ENCODE measurements at regions not wholly inside any gene's neighbourhood (a gene's known extent, or its start where the extent isn't known, plus 50 kb on each side); places are given as distances from the start of the nearest gene placed in this dataset.

DNA sequence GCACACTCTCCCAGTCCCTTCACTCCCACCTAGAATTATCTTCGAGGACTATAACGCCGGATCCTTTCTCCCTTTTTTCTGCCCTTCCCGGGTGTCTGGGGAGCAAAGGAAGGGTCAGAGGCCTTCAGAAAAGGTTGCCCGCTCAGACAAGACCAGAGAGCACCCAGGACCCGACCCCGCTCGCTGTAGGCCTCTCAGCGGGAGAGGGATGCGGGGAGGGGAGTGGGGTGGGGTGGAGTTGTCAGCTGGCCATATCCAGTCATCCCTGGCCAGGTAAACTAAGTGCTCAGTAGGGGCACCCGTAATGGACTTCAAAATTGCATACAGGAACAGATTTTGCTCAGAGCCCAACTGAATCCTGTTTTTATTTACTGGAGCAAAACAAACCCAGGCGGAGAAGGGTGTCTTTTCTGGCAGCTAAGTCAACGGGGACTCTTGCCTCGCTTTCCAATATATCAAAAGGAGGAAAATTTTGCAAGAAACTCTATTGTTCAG, 65.0 kb downstream of the NOL4 start:
- DNase-seq (ENCODE audit: low spot score): no peak

DNA sequence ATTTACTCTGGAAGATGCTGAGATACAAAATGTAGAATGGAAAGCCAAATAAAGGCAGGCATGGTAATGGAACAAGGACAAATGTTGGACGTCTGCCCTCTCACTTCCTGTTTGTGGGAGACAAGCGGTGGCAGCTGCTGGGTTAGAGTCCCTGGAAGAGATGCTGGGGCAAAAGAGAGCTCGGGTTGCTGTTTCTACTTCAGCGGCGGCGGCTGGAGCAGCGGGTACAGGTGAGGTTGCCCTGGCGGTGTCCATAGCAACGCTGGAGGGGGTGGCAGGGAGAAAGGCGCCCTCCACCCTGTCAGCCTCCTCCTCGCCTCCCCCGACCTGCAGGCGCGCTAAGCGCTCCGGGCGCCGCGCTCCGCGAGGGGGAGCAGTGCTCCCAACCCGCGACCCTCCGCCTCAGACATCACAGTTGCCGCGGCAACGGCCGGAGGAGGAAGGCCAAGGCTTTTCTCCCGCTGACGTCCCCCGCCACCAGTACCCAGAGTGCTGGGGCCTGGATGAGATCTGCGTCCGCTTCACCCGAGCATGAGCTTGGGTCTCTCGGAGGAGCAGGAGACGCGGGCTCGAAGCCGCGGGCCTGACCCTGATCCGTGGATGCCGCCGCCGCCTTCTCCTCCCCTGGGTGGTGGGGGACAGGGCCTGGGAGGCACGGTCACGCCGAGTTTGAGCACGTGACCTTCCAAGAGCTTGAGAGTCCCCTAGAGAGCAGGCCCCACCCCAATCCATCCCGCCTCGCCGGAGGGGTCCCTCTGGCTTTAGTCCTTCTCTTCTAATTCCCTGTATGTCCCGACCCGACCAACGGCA, 65.6 kb downstream of the NOL4 start:
- DNase-seq (ENCODE audit: low spot score): peak; percentile 16

DNA sequence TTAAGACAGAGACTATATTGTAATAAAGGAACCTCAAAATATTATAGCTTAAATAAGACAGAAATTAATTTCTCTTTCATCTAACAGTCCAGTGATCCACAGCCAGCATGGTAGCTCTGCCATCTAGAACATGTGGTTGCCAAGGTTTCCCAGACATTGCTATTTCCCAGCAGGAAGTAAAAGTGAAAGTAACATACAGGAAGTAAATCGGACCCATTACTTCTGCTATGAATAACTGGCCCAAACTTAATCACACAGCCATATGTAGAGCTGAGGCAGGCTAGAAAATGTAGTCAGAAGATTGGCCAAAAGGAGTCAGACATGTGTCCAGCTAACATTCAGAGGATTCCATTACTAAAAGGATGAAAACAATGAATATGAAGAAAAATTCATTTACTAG, 71.0 kb downstream of the NOL4 start:
- DNase-seq (ENCODE audit: low spot score): peak; percentile 17

DNA sequence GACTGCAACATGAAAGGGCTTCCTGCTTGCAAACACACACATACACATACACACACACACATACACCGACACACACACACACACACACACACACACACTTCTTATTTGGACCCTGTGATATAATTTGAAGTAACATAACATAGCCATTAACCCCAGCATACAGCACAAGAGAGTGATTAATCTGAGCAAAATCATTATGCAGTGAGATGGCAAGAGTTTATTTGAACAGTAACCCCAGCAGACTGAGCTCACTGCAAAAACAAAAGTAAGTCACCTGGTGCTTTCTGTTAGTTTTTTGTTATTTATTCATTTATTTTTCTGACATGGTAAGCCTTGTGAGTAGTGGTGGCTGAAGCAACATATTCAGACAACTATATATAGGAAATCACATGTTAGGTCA, 93.7 kb downstream of the NOL4 start:
- DNase-seq (ENCODE audit: low spot score): no peak

DNA sequence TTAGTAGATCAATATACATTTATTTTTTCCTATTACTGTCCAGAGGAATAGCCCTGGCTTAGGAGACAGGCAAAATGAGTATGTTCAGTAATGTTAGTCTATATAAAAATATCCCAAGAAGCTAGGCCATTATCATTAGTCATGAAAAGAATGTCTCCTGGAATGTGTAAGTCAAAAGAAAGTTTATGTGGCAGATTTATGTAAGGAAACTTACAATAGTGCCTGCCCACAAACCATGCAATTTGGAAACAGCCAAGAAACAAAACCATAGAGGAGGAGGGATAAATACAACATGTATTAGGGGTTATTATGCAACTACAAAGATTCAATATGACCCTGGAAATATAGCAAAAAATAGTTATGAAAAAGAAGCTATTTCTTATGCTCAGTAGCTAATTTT, 96.3 kb downstream of the NOL4 start:
- no peak for DNase-seq (ENCODE audit: low spot score)

DNA sequence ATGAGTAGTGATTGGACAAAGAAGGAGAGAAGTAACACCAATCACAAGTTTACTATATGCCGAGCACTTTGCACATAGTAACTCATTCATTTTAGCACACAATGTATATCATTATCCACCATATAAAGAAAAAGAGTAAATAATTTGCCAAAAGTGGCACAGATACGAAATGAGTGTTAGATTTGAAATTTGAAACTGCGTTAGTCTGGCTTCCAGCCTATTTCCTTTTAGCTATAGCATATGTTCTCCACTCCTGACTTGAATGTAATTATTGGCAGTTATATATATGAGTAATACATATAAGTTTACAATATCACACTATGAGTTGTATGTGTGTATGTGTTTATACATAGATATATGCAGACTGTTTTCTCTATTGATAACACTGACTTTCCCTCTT, 98.6 kb downstream of the NOL4 start:
- no peak for DNase-seq (ENCODE audit: low spot score)

DNA sequence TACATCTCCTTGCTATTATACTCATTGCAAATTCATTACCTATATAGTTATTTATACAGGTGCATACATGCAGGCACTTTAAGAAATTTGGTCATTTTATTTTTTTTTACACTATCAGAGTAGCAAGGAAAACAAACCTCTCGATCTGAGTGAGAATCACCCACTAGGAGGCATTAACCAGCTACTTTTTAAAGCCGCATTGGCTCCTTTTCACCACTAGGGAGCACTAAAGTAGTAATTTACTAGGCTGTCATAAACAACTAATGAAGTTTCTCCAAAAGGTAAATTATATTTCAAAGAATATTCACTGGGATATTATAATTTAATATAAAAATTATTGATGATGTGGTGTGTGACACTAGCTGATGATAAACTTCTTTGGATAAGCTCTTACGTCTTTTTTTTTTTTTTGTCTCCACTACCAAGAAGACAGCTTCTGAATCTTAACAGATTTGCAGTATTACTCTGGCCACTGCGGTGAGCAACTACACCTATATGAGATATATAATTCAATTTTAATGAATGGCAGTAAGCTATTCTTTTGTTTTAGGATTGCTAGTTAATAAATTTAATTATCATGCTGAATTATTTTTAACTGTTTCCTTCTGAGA, 101.9 kb downstream of the NOL4 start:
- DNase-seq (ENCODE audit: low spot score): no peak

DNA sequence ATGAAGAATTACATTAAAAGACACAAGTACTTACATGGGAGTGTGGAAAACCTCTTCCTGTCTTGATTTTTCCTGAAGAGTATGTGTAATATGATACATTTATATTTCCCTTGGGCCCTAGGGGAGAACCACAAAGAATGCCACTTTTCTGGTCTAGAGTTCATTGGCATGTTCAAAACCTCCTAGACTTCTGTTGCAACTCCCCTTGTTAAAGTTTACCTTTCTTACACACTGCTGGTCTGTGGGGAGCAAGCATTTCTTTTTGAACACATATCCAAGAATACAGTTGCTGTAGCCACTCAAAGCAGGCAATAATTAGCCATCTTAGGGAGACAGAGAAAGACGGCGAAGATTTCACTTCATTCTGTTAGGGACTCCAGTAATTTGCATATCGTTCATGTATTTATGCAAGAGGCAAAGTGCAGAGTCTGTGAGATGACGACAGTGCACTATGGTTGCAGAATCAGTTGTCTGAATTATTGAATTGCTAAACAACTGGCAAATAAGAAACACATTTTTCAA, 103.5 kb downstream of the NOL4 start:
- DNase-seq (ENCODE audit: low spot score): no peak

DNA sequence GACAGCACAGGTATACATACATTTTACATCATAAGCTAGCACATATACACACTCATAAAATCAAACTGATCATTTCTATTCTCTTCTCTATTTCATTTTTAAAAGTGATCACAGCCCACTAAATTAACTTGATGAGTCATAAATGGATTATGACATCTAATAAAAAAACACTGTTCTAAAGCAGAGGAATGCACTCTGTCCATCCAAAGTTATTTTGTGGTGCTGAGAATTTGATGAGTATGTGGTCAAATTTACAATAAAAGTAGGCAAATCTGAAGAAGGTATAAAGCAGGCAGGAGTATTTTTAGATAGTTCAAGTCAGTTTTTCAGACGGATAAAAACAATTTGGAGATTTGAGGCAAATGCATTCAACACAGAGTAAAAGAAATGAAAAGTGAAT, 104.4 kb downstream of the NOL4 start:
- no peak for DNase-seq (ENCODE audit: low spot score)

DNA sequence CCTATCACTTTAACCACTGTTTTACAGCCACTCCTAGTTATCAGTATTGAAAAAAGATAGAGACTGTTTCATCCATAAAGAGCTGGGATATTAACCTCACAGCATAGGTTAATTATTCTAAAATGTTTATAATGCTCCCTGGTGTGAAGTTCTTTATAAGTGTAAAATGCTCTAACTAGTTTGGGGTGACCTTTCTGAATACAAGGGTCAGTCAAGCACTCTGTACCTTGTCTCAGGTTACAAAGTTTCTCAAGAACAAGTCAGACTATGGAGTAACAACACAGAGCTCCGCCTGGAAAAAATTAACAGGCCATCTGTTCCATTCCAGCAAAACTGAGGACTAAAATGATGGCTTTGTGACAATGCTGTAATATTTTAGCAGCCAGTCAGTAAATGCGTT, 107.4 kb downstream of the NOL4 start:
- DNase-seq (ENCODE audit: low spot score): no peak

DNA sequence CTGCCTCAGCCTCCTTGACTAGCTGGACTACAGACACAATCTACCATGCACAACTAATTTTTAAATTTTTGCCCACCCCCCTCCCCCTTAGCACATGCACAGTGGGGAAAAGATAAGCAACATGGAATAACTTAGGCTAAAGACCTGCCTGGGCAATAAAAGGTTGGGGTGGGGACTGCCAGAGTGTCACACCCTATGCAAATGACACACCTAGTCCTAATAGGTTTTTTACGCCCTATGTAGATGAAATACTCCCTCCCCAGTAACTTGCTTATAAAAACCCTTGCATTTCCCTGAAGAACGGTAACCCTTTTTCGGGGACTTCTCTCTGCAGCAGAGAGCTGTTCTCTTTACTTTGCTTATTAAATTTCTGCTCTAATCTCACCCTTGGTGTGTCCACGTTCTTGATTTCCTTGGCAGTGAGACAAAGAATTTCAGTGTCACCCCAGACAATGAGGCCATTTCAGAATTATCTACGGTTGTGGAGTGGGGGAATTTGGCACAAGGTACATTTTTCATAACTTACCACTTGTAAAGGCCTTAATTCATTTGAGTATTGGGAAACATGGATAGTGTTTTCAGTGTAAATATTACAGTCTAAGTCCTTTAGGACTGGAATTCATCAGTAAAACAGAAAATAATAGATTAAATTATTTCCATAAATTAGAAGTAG, 109.2 kb downstream of the NOL4 start:
- DNase-seq (ENCODE audit: low spot score): no peak

DNA sequence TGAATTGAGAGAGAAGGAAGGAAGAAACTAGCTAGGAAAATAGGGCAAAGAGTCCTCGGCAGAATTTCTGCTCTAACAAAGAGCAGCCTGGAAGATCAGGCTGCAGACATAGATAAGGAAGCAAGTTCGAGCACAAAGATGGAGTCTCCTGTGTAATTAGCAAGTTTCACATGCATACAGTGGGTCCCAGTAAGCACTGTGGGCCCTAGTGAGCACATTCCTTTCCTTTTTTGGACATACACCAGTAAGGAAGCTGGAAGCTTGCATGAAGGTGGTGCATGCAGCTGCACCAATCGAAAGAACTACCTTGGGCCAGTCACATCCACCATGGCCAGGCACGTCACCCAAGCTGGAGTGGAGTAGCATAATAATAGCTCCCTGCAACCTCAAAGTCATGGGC, 109.7 kb downstream of the NOL4 start:
- DNase-seq (ENCODE audit: low spot score): no peak

DNA sequence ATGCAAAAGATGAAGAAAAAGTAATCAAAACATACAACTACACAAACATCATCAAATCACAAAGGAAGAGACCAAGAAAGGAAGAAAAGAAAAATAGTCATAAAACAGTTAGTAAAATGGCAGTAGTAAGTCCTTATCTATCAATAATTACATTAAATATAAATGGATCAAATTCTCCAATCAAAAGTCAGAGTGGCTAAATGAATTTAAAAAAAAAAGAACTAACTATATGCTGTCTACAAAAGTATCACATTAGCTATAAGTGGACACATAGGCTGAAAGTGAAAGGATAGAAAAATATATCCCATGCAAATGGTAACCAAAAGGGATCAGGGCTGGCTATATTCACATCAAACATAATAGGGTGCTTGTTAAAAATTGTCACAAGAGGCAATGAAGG, 116.5 kb downstream of the NOL4 start:
- no peak for DNase-seq (ENCODE audit: low spot score)

DNA sequence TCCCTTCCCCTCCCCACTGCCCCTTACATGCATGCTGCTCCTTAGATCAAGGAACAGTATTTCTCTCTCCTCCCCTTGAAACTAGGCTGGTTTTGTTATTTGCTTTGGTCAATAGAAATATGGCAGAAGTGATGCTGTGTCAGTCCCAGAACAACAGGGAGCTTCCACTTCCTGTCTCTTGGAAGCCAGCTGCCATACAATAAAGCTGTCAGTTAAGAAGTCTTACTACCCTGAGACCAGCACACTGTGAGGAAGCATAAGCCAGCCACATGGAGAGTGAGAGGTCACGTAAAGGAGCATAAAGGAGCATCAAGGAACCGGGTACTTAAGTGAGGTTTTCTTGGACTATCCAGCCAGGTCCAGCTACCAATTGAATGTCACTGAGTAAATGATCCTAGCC, 126.6 kb downstream of the NOL4 start:
- DNase-seq (ENCODE audit: low spot score): no peak

DNA sequence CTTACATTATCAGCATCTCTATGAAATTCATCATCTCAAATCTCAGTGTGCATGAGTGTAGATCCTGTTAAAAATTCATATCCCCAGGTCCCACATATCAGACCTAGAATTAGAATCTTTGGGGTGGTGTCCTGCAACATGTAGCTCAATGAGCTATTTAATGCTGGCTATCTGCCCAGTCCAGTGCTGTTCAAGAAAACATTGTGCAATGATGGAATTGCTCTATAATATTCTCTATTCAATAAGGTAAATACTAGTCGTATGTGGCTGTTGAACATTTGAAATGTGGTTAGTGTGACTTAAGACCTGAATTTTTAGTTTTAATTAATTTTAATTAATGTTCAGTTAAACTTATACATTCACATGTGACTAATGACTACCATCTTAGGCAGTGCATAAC, 127.4 kb downstream of the NOL4 start:
- no peak for DNase-seq (ENCODE audit: low spot score)

DNA sequence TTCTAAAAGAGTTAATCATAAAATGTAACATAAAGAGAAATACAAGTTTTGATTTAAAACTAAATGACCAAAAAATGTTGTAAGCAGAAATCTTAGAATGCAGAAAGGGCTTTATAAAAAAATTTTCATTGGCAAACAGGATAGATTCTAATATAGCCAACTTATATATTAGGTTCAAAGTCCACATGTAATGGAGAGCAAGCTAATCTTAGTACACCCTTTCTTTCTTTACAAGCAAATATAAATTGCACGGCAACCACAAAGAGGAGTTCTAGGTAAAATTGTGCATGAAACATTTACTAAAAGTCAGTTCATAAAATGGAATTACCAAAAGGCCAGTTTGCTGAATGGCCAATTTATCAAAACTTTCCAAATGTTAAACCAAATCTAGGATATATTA, 130.6 kb downstream of the NOL4 start:
- no peak for DNase-seq (ENCODE audit: low spot score)

DNA sequence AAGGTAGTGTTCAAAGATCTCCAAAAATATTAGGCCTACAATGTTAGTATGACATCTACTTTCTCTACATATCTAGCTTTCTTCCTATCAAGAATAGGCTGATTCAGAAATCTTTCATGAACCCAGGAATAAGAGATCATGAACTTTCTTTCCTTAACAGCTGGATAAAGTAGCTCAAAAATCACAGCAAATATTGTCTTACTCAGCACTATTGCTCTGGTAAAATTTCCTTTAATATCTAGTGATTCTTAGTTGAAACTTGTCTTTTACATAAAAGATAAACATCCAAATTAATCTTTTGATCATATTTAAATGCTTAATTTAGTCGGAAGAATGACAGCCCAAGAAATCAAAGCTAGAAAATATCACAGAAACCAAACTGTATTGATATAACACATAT, 131.9 kb downstream of the NOL4 start:
- no peak for DNase-seq (ENCODE audit: low spot score)

DNA sequence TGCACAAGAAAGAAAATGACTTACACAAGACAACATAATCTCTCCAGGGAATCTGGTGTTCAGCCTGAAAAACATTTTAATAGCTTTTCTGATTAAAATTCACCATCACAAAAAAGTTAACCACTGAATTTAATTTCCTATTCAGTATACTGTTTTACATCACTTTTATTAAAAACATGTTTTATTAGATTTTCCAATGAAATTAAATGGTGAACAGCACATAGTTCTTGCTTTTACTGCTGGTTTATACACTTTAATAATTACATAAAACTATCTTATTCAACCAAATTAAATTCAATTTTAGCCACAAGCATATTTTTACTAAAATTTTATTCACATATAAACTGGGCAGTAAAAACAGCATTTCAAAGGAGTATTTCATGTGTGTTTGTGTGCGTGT, 138.3 kb downstream of the NOL4 start:
- DNase-seq (ENCODE audit: low spot score): no peak

DNA sequence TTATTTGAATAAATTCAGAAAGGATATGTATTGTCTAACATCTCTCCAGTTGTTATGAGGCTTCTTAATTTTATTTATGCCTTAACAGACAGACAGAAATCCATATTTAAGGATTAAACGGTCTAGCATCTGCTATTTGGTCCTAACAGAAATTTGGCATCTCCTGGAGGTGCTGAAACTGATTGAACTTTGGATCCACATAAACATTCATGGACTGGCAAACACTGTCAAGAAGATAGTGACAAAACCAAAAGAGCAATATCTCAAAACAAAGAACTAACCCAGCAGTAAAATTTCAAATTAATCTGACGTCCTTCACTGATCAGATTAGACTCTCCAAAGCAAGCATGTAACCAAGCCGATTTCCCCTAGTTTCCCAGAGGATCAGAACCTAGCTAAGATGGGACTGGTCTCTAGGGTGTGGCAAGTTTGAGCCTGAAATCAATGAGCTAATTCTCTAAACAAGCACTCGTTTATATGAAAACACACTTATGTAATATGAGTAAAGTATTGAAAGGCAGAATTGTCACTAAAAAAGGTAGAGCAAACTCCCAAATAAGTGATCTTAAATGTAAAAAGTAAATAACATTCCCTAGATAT, 139.5 kb downstream of the NOL4 start:
- DNase-seq (ENCODE audit: low spot score): no peak

DNA sequence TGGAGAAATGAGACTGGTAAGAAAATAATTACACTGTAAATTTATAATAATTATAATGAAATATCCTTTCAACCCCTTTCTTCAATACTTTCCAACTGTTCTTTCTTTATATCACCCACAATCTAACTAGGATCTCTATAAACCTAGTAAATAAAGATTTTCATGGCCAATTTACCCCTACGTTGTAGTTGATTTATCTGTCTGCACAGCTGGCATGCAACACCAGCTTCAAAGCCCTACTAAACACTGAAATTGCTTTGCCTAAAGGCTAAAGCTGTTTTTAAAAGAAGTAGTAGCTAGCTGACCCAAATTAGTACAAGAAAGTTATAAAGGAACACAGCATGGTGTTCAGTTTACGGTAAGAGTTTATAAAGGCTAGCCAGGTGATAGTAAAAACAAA, 140.1 kb downstream of the NOL4 start:
- DNase-seq (ENCODE audit: low spot score): no peak

DNA sequence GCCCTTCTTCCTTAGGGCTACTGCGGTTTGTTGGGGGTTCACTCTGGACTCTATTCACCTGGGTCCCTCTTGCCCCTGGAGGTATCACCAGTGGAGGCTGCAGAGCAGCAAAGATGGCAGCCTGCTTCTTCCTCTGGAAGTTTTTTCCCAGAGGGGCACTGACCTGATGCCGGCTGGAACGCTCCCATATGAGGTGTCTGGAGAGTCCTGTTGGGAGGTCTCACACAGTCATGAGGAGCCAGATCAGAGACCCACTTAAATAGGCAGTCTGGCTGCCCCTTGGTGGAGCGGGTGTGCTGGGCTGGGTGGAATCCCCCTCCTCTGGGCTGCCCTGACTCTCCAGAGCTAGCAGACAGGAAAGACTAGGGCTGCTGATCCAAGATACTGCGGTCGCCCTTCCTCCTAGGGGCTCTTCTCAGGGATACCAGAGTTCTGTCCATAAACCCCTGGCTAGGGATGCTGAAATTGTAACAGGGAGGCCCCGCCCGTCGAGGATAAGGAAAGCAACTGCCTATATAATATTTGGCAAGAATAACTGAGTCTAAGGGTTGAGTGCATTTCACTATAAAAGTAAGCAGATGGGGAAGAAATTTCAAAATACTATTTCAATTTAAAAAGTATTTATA, 140.7 kb downstream of the NOL4 start:
- no peak for DNase-seq (ENCODE audit: low spot score)

DNA sequence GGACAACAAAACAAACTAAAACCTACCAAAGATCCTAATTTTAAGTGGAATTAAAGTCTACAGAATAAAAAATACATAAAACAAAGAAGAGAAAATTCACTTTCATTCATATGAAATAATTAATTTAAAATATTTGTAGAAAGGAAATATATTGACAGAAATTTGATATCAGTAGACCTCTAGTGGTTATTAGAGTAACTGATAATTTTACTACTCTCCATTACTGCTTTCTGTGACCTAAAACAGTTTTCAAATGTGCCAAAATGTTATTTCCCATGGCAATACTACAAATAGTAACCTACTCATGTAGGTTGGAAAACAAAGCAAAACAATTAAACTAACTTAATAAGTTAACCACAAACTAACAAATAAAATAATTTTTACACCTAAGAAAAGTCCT, 147.1 kb downstream of the NOL4 start:
- DNase-seq (ENCODE audit: low spot score): no peak
